Mononuclear cell (primary cell): ENCODE measurements at regions not wholly inside any gene's neighbourhood (a gene's known extent, or its start where the extent isn't known, plus 50 kb on each side); places are given as distances from the start of the nearest gene placed in this dataset.

Experiments
- H3K27me3 ChIP-seq: 2 replicates; pipeline ENCODE4 v1.6.0; 2011; ENCODE audit warnings: low read length, control low read depth; ENCODE audit not compliant: insufficient read depth
- H3K4me1 ChIP-seq: 2 replicates; pipeline ENCODE4 v1.5.1; 2011; ENCODE audit warnings: mild to moderate bottlenecking, low read length, control low read depth; ENCODE audit not compliant: insufficient read depth
- H3K4me3 ChIP-seq: 2 replicates; pipeline ENCODE4 v1.5.1; 2011; ENCODE audit warnings: mild to moderate bottlenecking, low read length, moderate library complexity
- H3K9me3 ChIP-seq: 2 replicates; pipeline ENCODE4 v1.5.1; 2011; ENCODE audit warnings: low read depth, mild to moderate bottlenecking, control low read depth, low read length

DNA sequence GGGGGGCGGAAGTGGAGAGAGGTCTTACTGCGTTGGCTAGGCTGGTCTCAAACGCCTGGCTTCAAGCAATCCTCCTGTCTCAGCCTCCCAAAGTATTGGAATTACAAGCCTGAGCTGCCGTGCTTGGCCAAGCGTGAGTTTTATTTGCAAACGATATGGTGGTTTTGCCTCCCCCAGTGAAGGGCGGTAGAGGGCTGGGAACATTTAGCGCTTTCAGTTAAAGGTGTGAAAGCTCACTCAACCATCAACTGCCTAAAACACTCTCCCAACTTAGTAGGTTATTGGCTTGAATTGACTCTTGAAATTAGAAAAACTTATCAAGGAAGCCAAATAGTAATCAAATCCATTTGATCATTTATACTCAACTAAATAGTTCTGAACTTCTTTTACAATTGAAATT is 156.3 kb downstream of the ESM1 start:
- H3K4me3 ChIP-seq, result no peak overlapping the region
- peaks cover 15% of the 10 kb centered on the region for H3K4me1 ChIP-seq
- H3K9me3 ChIP-seq, result no peaks in the 10 kb centered on the region
- no peaks in the 10 kb centered on the region for H3K27me3 ChIP-seq

DNA sequence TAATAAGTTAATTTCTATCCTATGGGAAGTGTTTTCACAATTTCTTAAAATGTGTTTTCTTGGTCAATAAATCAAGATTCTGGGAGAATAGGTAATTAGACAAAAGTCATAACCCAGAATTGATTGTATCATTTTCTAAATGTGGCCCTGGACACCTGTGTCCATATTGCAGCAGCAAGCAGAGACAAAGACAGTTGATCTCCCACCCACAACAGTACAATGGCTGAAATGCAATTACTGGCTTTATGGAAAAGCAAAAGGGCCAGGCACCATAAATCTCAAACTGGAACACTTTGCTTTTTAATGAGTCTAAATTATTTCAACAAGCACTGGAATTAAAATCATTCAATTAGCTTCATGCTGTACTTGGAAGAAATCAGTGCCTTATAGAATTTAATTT is 157.2 kb downstream of the ESM1 start:
- Histone ChIP-seq H3K27me3 (no peaks in the 10 kb centered on the region), H3K4me1 (peaks cover 5% of the 10 kb centered on the region)

GRCh38 chr5:54825005-54825404 is 160.4 kb downstream of the ESM1 start:
- Histone ChIP-seq H3K4me3 (no peak overlapping the region), H3K9me3 (no peaks in the 10 kb centered on the region), H3K4me1 (no peaks in the 10 kb centered on the region), H3K27me3 (no peaks in the 10 kb centered on the region)

More for the DNA sequence above, 157.2 kb downstream of the ESM1 start:
- Histone ChIP-seq H3K9me3 (no peaks in the 10 kb centered on the region), H3K4me3 (no peak overlapping the region)

GRCh38 chr5:54823006-54823405 is 162.4 kb downstream of the ESM1 start:
- H3K27me3 ChIP-seq, result no peaks in the 10 kb centered on the region
- H3K4me1 ChIP-seq, result no peaks in the 10 kb centered on the region
- H3K4me3 ChIP-seq, result no peak overlapping the region
- no peaks in the 10 kb centered on the region for H3K9me3 ChIP-seq

DNA sequence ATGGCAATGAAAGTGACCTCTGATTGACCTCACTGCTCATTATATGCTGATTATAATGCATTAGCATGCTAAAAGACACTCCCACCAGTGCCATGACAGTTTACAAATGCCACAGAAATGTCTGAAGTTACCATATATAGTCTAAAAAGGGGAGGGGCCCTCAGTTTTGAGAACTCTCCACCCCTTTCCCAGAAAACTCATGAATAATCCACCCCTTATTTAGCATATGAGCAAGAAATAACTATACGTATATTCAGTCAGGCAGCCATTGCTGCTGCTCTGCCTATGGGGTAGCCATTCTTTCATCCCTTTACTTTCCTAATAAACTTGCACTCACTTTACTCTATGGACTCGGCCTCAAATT is 163.1 kb downstream of the ESM1 start:
- Histone ChIP-seq H3K4me3 (no peak overlapping the region), H3K9me3 (no peaks in the 10 kb centered on the region), H3K27me3 (no peaks in the 10 kb centered on the region), H3K4me1 (no peaks in the 10 kb centered on the region)

DNA sequence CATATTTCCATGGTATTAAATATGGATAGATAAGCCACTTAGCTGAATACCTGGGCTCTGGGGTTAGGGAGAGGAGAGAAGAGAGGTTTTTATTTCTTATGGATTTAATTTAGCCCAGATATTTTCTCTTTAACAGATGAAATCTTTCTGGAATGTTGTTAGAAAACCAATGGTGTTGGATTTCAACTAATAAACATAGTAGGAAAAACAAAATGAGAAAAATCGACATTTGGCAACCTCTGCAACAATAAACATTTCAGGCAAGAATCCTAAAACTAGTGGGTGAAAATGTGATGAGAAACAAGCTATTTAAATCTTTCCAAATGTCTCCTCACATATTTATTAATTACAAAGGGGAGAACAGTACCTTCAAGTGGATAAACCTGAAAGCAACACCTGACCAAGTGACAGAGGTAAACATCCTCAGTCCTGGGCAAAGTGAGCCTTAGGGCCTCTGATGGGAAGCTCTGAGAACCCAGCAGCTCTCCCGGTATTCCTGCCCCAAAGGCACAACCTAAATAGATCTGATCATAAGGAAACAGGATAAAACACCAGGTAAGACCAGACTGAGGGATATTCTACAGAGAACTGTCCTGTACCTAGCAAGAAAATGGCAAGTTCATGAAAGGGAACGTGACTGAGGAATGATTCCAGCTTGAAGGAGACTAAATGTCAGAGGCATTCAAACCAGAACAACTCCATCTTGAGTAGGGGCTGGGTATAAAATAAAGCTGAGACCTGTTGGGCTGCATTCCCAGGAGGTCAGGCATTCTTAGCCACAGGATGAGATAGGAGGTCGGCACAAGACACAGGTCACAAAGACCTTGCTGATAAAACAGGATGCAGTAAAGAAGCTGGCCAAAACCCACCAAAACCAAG is 163.7 kb downstream of the ESM1 start:
- H3K27me3 ChIP-seq, result no peaks in the 10 kb centered on the region
- H3K4me3 ChIP-seq, result no peak overlapping the region
- H3K4me1 ChIP-seq, result no peaks in the 10 kb centered on the region
- no peaks in the 10 kb centered on the region for H3K9me3 ChIP-seq

- Histone ChIP-seq H3K4me1 (no peaks in the 10 kb centered on the region), H3K4me3 (no peak overlapping the region), H3K27me3 (no peaks in the 10 kb centered on the region), H3K9me3 (no peaks in the 10 kb centered on the region)
These were observed 164.9 kb downstream of the ESM1 start for GRCh38 chr5:54820346-54821134.

DNA sequence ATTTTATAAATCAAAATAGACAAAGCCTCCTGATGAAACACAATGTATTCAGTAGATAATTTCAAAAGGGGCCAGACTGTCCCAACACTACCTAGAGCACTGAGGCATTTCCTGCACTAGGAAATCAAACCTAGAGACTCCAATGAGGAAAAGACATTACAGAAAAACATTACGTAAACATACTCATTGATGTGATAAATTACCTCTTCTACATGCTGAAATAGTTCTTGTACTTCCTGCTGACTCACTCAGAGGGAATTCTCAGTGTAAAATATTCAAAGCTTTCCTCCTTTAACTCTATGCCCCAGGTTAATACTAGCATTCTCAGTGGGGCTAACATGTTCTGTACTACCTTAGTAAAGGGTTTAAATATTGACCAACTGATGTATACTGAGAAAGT is 178.0 kb downstream of the ESM1 start:
- H3K4me3 ChIP-seq, result no peak overlapping the region
- no peaks in the 10 kb centered on the region for H3K4me1 ChIP-seq
- no peaks in the 10 kb centered on the region for H3K27me3 ChIP-seq
- H3K9me3 ChIP-seq, result no peaks in the 10 kb centered on the region

DNA sequence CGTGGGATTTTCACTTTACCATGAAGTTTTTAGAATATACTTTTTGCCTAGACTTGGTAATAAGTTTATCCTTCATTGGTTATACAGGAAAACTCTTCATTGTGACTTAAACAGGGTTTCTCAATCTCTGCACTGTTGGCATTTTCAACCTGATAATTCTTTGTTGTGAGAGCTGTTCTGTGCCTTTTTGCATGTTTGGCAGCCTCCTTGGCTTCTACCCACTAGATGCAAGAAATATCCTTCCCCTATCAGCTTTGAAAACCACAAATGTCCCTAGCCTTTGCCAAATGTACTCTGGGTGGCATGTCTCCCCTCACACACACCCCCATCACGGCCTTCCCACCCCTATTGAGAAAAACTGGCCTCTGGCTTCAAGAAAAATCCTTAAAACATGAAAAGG is 180.9 kb downstream of the ESM1 start:
- Histone ChIP-seq H3K27me3 (no peaks in the 10 kb centered on the region), H3K4me3 (no peak overlapping the region), H3K9me3 (no peaks in the 10 kb centered on the region), H3K4me1 (peaks cover 3% of the 10 kb centered on the region)

GRCh38 chr5:54804086-54804485 is 181.3 kb downstream of the ESM1 start:
- Histone ChIP-seq H3K4me1 (peaks cover 3% of the 10 kb centered on the region), H3K27me3 (no peaks in the 10 kb centered on the region), H3K9me3 (no peaks in the 10 kb centered on the region), H3K4me3 (no peak overlapping the region)

DNA sequence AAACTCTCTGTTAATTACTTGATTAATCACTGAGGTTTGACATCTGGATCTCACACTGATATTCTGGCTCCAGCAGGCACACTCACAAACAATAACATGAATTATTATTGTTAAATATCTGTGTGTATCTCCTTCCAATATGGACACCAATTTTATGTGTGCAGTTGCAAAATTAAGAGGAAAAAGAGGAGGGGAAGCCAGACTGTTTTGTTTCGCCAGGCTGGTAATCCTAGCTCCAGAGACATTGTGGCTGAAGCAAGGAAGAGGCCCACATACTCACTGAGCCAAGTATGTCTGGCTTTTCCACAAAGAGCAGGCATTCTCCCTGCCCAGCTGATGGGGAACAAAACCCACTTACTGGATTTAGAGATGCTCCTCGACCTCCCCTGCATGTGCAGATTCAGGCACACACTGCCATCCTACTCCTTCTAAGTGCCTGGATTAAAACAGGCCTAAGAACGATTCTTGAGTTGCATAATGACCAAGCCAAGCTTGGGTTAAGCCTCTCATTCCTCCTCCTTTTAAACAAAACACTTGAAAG is 181.9 kb downstream of the ESM1 start:
- H3K4me1 ChIP-seq, result peaks cover 3% of the 10 kb centered on the region
- no peaks in the 10 kb centered on the region for H3K27me3 ChIP-seq
- H3K9me3 ChIP-seq, result no peaks in the 10 kb centered on the region
- no peak overlapping the region for H3K4me3 ChIP-seq

- Histone ChIP-seq H3K4me3 (no peak overlapping the region), H3K27me3 (peaks cover 3% of the 10 kb centered on the region), H3K4me1 (peaks cover 3% of the 10 kb centered on the region), H3K9me3 (no peaks in the 10 kb centered on the region)
These were observed 185.7 kb downstream of the ESM1 start for GRCh38 chr5:54799645-54800044.

DNA sequence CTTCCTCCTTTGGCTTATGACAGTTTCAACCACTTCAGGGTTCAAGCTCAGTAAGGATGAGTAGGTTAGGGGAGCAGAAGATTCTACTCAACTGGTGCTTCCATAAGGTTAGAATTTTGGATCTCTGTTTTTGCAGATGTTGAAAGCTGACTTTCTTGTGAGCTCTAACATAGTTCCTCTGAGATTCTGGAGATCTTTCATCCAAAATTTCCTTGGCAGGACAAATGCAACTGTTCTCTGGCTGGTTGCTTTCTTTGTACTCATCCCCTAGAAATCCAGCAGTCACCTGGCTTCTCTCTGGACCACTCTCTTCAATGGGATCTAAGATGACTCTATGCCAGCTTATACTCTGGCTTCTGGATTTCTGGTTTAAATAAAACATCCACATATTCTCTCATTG is 189.6 kb downstream of the ESM1 start:
- H3K4me1 ChIP-seq, result peaks cover 3% of the 10 kb centered on the region
- no peaks in the 10 kb centered on the region for H3K9me3 ChIP-seq
- H3K4me3 ChIP-seq, result no peak overlapping the region
- H3K27me3 ChIP-seq, result peaks cover 3% of the 10 kb centered on the region

DNA sequence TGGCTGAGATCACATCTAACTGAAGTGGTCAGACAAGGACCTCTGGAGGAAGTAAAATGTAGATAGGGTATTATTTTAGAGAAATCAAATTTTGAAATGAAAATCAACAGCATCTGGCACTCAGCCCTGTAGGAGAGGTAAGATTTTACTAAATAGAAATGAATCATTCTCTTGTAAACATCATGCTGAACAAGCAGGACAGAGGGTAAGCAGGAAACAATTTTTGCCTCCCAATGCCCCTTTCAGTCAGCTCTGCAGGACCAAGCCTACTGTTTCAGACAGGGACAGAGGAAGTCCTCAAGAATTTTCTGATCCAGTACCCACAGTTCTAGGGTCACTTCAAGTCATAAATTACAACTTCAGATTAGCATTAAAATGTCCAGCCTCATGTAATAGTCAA is 190.1 kb downstream of the ESM1 start:
- H3K9me3 ChIP-seq, result no peaks in the 10 kb centered on the region
- H3K27me3 ChIP-seq, result peaks cover 3% of the 10 kb centered on the region
- no peak overlapping the region for H3K4me3 ChIP-seq
- H3K4me1 ChIP-seq, result peaks cover 2% of the 10 kb centered on the region

DNA sequence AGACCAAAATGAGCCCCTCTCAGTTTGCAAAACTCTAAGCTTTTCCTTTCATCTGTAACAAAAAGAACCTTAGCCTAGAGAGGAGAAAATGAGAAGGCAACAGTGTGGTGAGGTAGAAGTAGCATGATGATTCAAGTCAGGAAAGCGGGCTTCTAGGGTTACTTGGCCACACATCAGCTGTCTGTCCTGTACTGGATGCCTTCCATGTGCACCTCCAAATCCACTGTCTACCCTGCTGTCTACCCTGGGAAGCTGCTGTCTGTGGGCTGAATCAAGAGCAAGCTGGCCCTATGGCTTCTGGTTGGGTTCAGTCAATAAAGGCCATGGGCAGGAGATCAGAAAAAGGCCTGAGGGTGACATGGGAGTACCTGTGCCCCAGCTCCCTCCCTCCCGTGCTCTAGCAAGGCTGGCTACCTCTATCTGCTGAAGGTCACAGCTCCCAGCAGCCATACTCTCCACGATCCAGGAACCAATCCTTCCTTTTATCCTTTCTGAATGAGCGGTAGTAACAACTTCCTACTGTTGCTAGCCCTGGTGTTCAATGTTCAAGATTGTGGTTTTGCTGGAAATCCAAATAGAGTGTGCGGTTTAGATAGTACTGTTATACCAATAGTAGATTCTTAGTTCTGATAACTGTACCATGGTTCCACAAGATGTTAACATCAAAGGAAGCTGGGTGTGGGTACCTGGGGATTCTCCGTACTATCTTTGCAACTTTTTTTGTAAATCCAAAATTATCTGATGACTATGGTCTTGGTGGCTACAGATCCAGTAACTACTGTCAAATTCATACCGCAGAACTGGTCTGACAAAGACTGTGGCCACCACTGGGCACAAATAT is 191.0 kb downstream of the ESM1 start:
- H3K9me3 ChIP-seq, result no peaks in the 10 kb centered on the region
- no peaks in the 10 kb centered on the region for H3K4me1 ChIP-seq
- no peak overlapping the region for H3K4me3 ChIP-seq
- H3K27me3 ChIP-seq, result peaks cover 3% of the 10 kb centered on the region
